Retinal pigment epithelial cell (primary cell): ENCODE measurements at regions not wholly inside any gene's neighbourhood (a gene's known extent, or its start where the extent isn't known, plus 50 kb on each side); places are given as distances from the start of the nearest gene placed in this dataset.
"Not testable (repeated sequence)": the region's sequence is repeated elsewhere in the genome, so short reads cannot be mapped to it uniquely, and the experiment has no call there.

Source experiments
- DNase-seq: peaks from one replicate; pipeline ENCODE4 v3.0.0-alpha.2; 2010; ENCODE audit warnings: low read depth
- H3K4me3 ChIP-seq: 2 replicates; pipeline ENCODE4 v1.5.1; 2011; ENCODE audit warnings: mild to moderate bottlenecking, low read length, control low read depth, moderate library complexity
- CTCF ChIP-seq: conservative IDR thresholded peaks from 2 replicates; pipeline ENCODE4 v1.5.1; 2011; ENCODE audit warnings: low read depth, low read length, control low read depth, inconsistent platforms

GRCh38 chr6:102918161-102918560 is 1524.7 kb downstream of the GRIK2 start:
- no peak overlapping the region for H3K4me3 ChIP-seq
- no peak for DNase-seq
- no peak for TF ChIP-seq CTCF

GRCh38 chr6:102911571-102911970 is 1518.1 kb downstream of the GRIK2 start:
- no peak overlapping the region for H3K4me3 ChIP-seq
- no peak for TF ChIP-seq CTCF
- DNase-seq: no peak

- not testable (repeated sequence) for DNase-seq, H3K4me3 ChIP-seq
Measured at GRCh38 chr6:102910701-102911139, 1517.2 kb downstream of the GRIK2 start.

- no peak overlapping the region for H3K4me3 ChIP-seq
- no peak for DNase-seq
- TF ChIP-seq CTCF: no peak
Measured at GRCh38 chr6:102907181-102907580, 1513.7 kb downstream of the GRIK2 start.

GRCh38 chr6:102902471-102902870 is 1509.0 kb downstream of the GRIK2 start:
- no peak for DNase-seq

GRCh38 chr6:102895683-102896082 is 1502.2 kb downstream of the GRIK2 start:
- H3K4me3 ChIP-seq: no peak overlapping the region
- DNase-seq: peak; percentile 12
- no peak for TF ChIP-seq CTCF

More at GRCh38 chr6:102902471-102902870, 1509.0 kb downstream of the GRIK2 start:
- no peak for TF ChIP-seq CTCF
- H3K4me3 ChIP-seq: no peak overlapping the region

GRCh38 chr6:102885165-102885564 is 1491.7 kb downstream of the GRIK2 start:
- DNase-seq: no peak
- no peak overlapping the region for H3K4me3 ChIP-seq
- TF ChIP-seq CTCF: no peak

- H3K4me3 ChIP-seq: no peak overlapping the region
- no peak for TF ChIP-seq CTCF
- DNase-seq: peak; percentile 16
Measured at GRCh38 chr6:102853249-102853955, 1459.9 kb downstream of the GRIK2 start.
